K562 (cell line): ENCODE measurements at regions not wholly inside any gene's neighbourhood (a gene's known extent, or its start where the extent isn't known, plus 50 kb on each side); places are given as distances from the start of the nearest gene placed in this dataset.

Source experiments
- ATAC-seq: fragments of 200-7000 bp; cut with Tn5 transposase; 3 replicates; pipeline ENCODE4 v1.9.1; 2020; ENCODE audit warnings: moderate library complexity
- BruUV-seq: library from RNA; stranded (reverse); fragments of 400-500 nt; replicated peaks from 2 replicates; lab custom pipeline; 2021; lab: Mats Ljungman, UMichigan
- CTCF ChIA-PET: fragments of 300-600 bp; formaldehyde crosslinking; extraction: SDS; loops from one replicate; lab custom pipeline; 2021; ENCODE audit warnings: low intra/inter-chr PET ratio; lab: Yijun Ruan, JAX
- POLR2A ChIA-PET: fragments of 300-600, 350-650 bp; sonication (Branson Sonifier 250); formaldehyde crosslinking; extraction: SDS; loops from one replicate; lab custom pipeline; 2021; ENCODE audit warnings: antibody characterized with exemption, inconsistent platforms; lab: Yijun Ruan, JAX
- DNase-seq, 4 experiments: peaks; one replicate each; pipeline versions ENCODE4 v3.0.0 to v3.0.0-alpha.2; 2011 to 2018; ENCODE audit warnings: low spot score in 3 of 4, mixed read lengths in 3 of 4; ENCODE audit errors: extremely low read depth in 1 of 4
- FAIRE-seq: peaks from 2 replicates; lab custom pipeline; 2011; peaks lifted over from hg19 to GRCh38; lab: Jason Lieb, UNC
- H2AFZ ChIP-seq: 2 replicates; pipeline ENCODE4 v1.6.0; 2011; ENCODE audit warnings: low read depth, low read length, control low read depth, inconsistent platforms
- H3K27ac ChIP-seq: fragments of 200-600 bp; 3 replicates; pipeline ENCODE4 v1.8.0; 2011; ENCODE audit warnings: low read depth, mild to moderate bottlenecking, control low read depth, inconsistent platforms, low read length, moderate library complexity, mixed read lengths; ENCODE audit errors: extremely low read depth
- H3K27me3 ChIP-seq, 2 experiments: fragments of 300-600 bp in 1 of 2; 2 replicates in 1 of 2; 3 replicates in 1 of 2; pipeline versions ENCODE4 v1.6.0 to v1.8.0; 2011; ENCODE audit warnings: inconsistent platforms in 2 of 2, low read length in 2 of 2, mild to moderate bottlenecking in 1 of 2, mixed read lengths in 1 of 2, moderate library complexity in 1 of 2; ENCODE audit not compliant: control insufficient read depth in 2 of 2, insufficient read depth in 2 of 2
- H3K36me3 ChIP-seq: fragments of 300-600 bp; 3 replicates; pipeline ENCODE4 v1.8.0; 2011; ENCODE audit warnings: mild to moderate bottlenecking, low read length, inconsistent platforms; ENCODE audit not compliant: control insufficient read depth, insufficient read depth
- H3K4me1 ChIP-seq, 2 experiments: fragments of 200-600 bp in 1 of 2; replicated peaks in 1 of 2; 2 replicates in 1 of 2; 3 replicates in 1 of 2; pipeline versions ENCODE4 v1.5.1 to v1.8.0; 2011; ENCODE audit warnings: inconsistent platforms in 2 of 2, low read length in 2 of 2, mild to moderate bottlenecking in 1 of 2, mixed read lengths in 1 of 2, moderate library complexity in 1 of 2; ENCODE audit not compliant: control insufficient read depth in 2 of 2, insufficient read depth in 2 of 2
- H3K4me2 ChIP-seq: 2 replicates; pipeline ENCODE4 v1.6.1; 2011; ENCODE audit warnings: low read length, control low read depth, inconsistent platforms, mixed read lengths; ENCODE audit not compliant: insufficient read depth
- H3K4me3 ChIP-seq: fragments of 200-600 bp; sonication (generic), shearing (Covaris generic); 2 replicates; pipeline ENCODE4 v1.5.1; 2016; ENCODE audit warnings: control low read depth, inconsistent platforms
- H3K79me2 ChIP-seq: fragments of 200-600 bp; 3 replicates; pipeline ENCODE4 v1.8.0; 2011; ENCODE audit warnings: low read length, inconsistent platforms; ENCODE audit not compliant: control insufficient read depth, insufficient read depth
- H3K9ac ChIP-seq, 2 experiments: 2 replicates each; pipeline versions ENCODE4 v1.6.0 to v1.6.1; 2011; ENCODE audit warnings: low read depth in 2 of 2, low read length in 2 of 2, control low read depth in 1 of 2, inconsistent platforms in 1 of 2, mild to moderate bottlenecking in 1 of 2, mixed read lengths in 1 of 2; ENCODE audit not compliant: insufficient read depth in 1 of 2
- H3K9me1 ChIP-seq: one replicate; pipeline ENCODE4 v1.6.0; 2011; ENCODE audit warnings: inconsistent platforms, mild to moderate bottlenecking, low read length, moderate library complexity; ENCODE audit not compliant: control insufficient read depth, insufficient read depth
- H3K9me3 ChIP-seq: replicated peaks from 2 replicates; pipeline ENCODE4 v1.5.1; 2011; ENCODE audit warnings: low read depth, low read length, inconsistent platforms; ENCODE audit not compliant: control insufficient read depth, insufficient read depth
- H4K20me1 ChIP-seq: replicated peaks from 2 replicates; pipeline ENCODE4 v1.6.1; 2011; ENCODE audit warnings: low read length, inconsistent platforms, mixed read lengths; ENCODE audit not compliant: control insufficient read depth, insufficient read depth
- CREB5 ChIP-seq: fragments of 250-450 bp; sonication (Bioruptor Pico); IDR thresholded peaks from 2 replicates; pipeline ENCODE4 v1.5.0; 2020; ENCODE audit warnings: mild to moderate bottlenecking
- HBP1 ChIP-seq: fragments of 450-650 bp; formaldehyde crosslinking; IDR thresholded peaks from 2 replicates; pipeline ENCODE4 v1.4.0; 2022; ENCODE audit warnings: missing genetic modification characterization
- ILF3 ChIP-seq: fragments of 450-650 bp; IDR thresholded peaks from 2 replicates; pipeline ENCODE4 v1.6.1; 2018; ENCODE audit warnings: antibody characterized with exemption, mild to moderate bottlenecking, moderate library complexity, borderline replicate concordance
- NR3C1 ChIP-seq: sonication (generic); formaldehyde crosslinking; IDR thresholded peaks from 2 replicates; pipeline ENCODE4 v1.8.1; 2022; ENCODE audit warnings: missing genetic modification reagents
- ZC3H4 ChIP-seq: sonication (generic); formaldehyde crosslinking; IDR thresholded peaks from 2 replicates; pipeline ENCODE4 v1.9.0; 2021; ENCODE audit warnings: missing genetic modification reagents, borderline replicate concordance
- ZMIZ1 ChIP-seq, 2 experiments: fragments of 150-350 bp in 1 of 2; IDR thresholded peaks; 2 replicates each; pipeline ENCODE4 v1.6.1; 2012 to 2016; ENCODE audit warnings: low read depth in 2 of 2, low read length in 2 of 2, mild to moderate bottlenecking in 1 of 2, moderate library complexity in 1 of 2
- ZNF609 ChIP-seq: sonication (generic); formaldehyde crosslinking; IDR thresholded peaks from 2 replicates; pipeline ENCODE4 v1.8.1; 2023; ENCODE audit warnings: missing genetic modification reagents, mild to moderate bottlenecking, borderline replicate concordance
- WGBS: fragments of 100-300 bp; shearing (Covaris generic); methylation state at CpG from one replicate; pipeline ENCODE4 v1.1.6; 2016; ENCODE audit warnings: low coverage, mixed read lengths; ENCODE audit not compliant: insufficient coverage; ENCODE audit errors: missing lambda C conversion rate; 5-methylcytosine and 5-hydroxymethylcytosine counted together
- in situ Hi-C: fragments of 300-500 bp; cut with MboI; formaldehyde crosslinking; loops from 4 replicates; pipeline ENCODE4 v1.15.0; 2018; ENCODE audit warnings: inconsistent platforms, mixed read lengths
- intact Hi-C: fragments of 100-400 bp; cut with micrococcal nuclease; formaldehyde crosslinking; loops from 2 replicates; pipeline ENCODE4 v1.14.2; 2022

- no peak overlapping the region for H3K4me2 ChIP-seq
- H4K20me1 ChIP-seq: no peaks in the 10 kb centered on the region; the same call in 1 of the 2 replicates
- no TSS peak for BruUV-seq
- H3K9me1 ChIP-seq: no peaks in the 10 kb centered on the region
- H3K27me3 ChIP-seq: peaks cover 9 to 24% of the 10 kb centered on the region in 2 experiments; a peak in 4 of 5 replicates
- no peak overlapping the region for H3K27ac ChIP-seq
- no peaks in the 10 kb centered on the region for H3K79me2 ChIP-seq
- no peaks in the 10 kb centered on the region for H3K9me3 ChIP-seq
- DNase-seq: no peak
- no peak overlapping the region for H3K9ac ChIP-seq
- ATAC-seq: no peak
- FAIRE-seq: no peak
- no peak overlapping the region for H2AFZ ChIP-seq
- no peak overlapping the region for H3K4me3 ChIP-seq
- CTCF ChIA-PET: no interaction called here
- intact Hi-C loops (no loop called here), in situ Hi-C loops (no loop called here)
- H3K36me3 ChIP-seq: no peaks in the 10 kb centered on the region
- H3K4me1 ChIP-seq: no peaks in the 10 kb centered on the region
- under 1% methylated on average over 15 of the region's 15 CpGs for WGBS
- POLR2A ChIA-PET: no interaction called here
- TF ChIP-seq ZMIZ1 (IDR thresholded peaks at IDR 0.05; ENCODE audit: low read depth in 2 of 2, low read length in 2 of 2): no peak
- no peak for TF ChIP-seq HBP1
- TF ChIP-seq ZNF609 (CRISPR knock-in tag): no peak
- TF ChIP-seq ZC3H4 (CRISPR knock-in tag): no peak
- TF ChIP-seq ILF3: no peak
- no peak for TF ChIP-seq NR3C1 (CRISPR knock-in tag)
- TF ChIP-seq CREB5 (CRISPR knock-in tag): no peak
Observed at GRCh38 chr20:57964011-57964862, 254.4 kb upstream of the PMEPA1 start.
